Lung microvascular endothelial cell (primary cell): ENCODE measurements at regions not wholly inside any gene's neighbourhood (a gene's known extent, or its start where the extent isn't known, plus 50 kb on each side); places are given as distances from the start of the nearest gene placed in this dataset.
"Not testable (repeated sequence)": the region's sequence is repeated elsewhere in the genome, so short reads cannot be mapped to it uniquely, and the experiment has no call there.

Experiments
- DNase-seq, 2 donors: peaks; one replicate each; pipeline versions ENCODE4 v3.0.0 to v3.0.0-alpha.2; 2010; ENCODE audit warnings: low read depth in 2 of 2

DNA sequence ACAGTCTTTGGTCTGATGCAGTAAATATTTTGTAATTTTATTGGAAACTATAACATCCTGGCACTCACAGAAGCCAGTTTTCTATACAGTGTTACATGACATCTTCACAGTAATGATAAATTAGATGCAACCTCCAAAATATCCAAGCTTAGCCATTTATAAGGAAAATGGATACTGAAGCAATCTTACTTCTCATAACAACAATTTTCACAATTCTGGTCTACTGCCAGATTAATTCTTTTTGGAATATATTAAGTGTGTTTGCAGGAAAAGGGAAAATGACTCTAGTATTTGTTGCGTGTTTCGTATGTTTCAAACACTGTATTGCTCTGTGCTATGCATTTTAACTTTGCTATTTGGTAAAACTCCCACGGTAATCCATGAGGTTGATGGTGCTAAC, 1870.9 kb downstream of the ARAP2 start:
- DNase-seq, result no peak

DNA sequence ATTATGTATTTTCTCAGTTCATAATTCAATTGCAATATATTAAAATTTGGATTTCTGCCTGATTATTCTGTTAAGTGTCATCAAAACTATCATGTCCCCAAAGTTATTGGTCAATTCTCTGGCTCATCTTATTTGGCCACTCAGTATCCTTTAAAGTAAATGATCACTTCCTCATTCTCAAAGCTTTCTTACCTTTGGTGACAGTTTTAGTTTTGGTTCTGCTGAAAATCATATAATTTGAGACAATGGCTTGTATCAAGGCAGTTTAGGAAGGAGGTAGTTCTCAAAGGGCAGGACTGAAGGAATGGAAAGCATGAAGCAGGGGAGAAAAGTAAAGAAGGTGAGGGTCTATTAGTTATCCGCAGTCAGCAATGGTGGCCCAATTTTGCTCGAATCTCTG, 1832.1 kb downstream of the ARAP2 start:
- no peak for DNase-seq

DNA sequence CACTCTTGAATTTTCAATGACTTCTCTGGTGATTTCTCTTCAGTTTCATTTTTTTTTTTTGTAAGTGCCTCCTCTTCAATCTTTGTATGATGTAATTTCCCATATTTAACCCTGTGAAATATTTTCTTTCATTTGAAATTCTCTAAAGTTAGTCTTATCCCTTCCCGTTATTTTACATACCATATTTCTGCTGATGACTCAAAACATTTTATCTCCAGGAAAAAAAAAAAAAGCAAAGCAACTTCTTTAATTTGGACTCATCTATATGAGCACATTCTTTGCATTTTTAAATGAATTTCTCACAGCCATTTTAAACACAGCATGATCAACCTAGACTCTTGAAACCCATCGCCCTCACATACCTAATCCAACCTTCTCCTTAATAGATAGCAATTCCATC, 1831.4 kb downstream of the ARAP2 start:
- DNase-seq, result no peak

DNA sequence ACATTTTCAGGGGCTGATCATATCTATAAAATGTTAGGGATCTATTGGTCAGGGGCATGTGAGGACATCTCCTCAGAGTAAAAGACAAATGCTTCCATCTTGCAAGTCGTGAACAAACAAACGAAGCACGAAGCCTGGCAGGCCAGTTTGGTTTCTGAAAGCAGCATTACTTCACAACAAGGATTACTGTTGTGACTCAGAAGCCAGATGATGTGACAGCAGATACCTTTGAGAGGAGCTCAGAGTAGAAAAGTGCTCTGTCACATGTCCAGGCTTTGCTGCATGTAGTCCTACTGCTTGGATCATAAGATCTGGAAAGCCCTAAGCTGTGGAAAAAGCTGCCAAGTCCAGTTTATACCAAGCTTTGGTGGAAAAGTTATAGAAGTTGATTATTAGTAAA, 1827.2 kb downstream of the ARAP2 start:
- no peak for DNase-seq

DNA sequence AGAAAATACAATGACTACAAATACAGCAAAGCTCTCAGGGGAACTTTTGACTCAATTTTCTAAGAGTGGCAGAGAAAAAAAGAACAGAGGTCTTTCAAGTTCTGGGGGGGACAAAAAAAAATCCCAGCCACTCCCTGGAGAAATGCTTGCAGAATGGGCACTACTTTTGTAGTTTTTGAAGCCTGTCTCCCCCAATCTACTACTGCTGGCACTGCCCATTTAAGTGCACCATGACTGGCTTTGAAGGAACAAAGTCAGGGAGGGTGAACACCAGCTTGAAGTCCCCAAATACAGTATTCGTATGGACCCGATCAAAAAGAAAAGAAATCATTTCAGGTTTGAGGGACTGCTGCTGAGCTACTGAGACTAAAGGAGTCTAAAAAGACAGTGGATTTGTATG, 1824.4 kb downstream of the ARAP2 start:
- DNase-seq, result no peak

DNA sequence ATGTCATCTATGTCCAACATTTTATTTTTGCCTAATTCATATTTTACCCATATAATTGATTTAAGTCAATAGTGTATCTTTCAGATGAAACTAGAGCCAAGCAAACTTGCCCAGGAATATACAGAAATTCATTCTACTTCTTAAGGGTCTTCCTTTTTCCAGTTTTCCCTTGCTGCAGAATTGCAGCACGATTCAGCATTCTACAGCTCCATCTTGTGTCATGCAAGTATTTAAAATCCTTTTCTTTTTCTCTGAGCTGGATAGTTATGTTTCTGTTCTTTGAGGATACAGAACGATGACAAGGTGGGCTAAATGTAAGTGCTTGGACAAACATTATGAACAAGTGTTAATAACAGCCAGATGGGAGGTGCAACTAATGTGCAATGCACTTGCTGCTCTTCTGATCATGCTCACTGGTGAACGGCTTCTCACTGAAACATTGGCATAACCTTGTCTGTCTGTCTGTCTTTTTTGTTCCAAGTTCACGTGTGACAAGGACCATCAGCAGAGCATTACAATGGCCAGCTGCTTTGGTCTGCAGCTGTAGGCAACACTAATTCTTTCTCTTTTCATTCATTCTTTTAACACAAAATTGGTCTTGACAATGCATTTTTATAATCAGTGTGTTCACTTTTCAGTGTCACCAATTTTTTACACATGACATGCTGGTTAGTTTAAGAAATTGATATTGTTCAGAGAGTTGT, 1821.7 kb downstream of the ARAP2 start:
- no peak for DNase-seq

DNA sequence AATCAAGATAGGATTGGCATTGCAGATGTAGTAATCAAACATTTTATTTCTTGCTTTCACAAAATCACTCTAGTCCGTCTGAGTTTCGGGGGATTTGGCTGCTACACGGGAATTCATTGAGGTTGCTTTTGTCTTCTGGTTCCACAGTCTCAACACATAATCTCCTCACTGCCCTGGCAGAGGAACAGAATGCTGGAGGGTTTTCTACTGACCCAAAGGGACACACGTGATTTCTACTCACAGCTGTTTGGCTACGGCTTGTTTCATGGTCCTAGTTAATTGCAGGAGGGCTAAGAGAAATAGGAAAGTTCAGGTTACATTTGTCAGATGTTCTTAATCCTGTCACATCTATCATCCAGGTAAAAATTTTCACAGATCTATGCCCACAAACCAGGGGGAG, 1811.6 kb downstream of the ARAP2 start:
- DNase-seq, result no peak

DNA sequence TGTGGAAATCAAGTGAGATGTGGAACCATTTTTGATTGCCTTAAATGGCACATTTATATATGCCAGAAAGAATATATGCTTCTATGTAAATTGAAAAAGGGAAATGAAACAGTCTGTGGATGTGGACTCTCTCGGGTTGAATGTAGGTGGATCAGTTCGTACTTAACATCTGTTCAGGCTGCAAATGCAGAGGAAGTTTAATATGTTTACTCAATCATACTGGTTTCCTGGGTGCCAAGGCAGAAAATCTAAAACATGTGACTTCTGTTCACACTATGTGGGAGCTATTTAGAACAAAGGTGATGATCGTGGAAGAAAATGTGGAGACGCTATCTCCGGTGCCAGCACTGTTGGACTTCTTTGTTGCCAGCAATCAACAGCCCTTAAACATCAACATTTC, 1809.9 kb downstream of the ARAP2 start:
- not testable (repeated sequence) for DNase-seq

DNA sequence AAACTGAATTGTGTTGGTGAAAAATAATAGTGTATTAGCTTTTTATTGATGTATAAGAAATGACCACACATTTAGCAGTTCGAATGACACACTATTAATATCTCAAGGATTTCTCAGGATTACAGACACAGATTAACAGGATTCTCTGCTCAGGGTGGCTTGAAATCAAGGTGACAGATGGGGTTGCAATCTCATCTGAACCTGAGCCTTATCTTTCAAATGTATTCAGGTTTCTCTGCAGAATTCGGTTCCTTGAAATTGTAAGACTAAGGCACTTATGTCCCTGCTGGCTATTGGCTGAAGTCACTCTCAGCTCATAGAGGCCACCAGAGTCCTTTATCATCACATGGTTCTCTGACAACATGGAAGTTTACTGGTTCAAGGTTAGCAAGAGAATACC, 1780.1 kb downstream of the ARAP2 start:
- no peak for DNase-seq

DNA sequence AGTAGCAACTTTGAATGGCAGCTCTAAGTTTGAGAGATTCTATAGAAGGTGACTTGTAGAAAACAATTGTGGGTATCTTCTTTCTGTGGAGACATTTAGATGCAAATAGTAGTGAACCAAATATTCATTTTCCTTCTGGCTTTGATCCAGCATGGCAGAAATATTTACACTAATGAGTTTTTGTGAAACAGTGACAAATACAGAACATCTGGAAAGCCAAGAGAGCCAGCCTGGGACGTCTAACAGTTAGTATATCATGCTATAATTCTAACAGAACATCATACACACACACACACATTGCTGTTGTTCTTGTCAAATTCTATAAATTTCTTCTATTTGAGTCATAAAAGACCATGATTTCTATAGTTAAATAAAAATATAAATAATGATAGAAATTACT, 1777.9 kb downstream of the ARAP2 start:
- no peak for DNase-seq

DNA sequence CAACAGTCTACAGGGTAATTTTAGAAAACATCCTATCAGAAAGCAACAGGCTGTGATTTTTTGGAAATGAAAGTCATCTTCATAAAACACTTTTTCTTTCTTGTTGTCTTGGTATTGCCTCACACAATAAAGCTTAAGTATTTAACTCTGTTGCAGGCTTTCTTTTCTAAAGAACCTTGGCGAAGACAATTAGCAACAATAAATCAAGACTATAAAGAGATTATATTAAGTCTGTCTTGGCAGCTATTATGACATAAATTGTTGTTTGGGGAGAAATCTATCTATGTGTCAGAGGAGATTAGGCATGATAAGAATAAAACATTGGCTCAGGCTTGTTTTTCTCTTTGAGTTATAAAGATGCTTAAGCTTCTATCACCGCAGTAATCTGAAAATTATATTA, 1774.8 kb downstream of the ARAP2 start:
- DNase-seq, result no peak

DNA sequence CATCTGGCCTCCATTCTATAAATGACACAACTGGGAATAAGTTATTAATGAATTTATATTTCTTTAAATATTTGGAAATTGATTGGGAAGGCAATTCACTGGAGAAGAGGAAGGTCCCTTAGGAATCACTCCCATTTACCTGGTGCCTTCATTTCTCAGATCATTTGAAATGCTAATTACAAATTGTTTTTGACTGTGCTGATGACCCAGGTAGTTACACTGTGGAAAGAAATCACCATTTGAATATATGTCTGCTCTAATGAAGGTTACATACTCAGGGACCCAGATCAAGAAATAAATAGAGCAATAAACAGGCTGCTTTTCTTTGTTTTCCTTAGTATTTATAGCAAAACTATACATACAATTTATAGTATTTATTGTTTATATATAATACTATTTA, 1759.1 kb downstream of the ARAP2 start:
- no peak for DNase-seq

DNA sequence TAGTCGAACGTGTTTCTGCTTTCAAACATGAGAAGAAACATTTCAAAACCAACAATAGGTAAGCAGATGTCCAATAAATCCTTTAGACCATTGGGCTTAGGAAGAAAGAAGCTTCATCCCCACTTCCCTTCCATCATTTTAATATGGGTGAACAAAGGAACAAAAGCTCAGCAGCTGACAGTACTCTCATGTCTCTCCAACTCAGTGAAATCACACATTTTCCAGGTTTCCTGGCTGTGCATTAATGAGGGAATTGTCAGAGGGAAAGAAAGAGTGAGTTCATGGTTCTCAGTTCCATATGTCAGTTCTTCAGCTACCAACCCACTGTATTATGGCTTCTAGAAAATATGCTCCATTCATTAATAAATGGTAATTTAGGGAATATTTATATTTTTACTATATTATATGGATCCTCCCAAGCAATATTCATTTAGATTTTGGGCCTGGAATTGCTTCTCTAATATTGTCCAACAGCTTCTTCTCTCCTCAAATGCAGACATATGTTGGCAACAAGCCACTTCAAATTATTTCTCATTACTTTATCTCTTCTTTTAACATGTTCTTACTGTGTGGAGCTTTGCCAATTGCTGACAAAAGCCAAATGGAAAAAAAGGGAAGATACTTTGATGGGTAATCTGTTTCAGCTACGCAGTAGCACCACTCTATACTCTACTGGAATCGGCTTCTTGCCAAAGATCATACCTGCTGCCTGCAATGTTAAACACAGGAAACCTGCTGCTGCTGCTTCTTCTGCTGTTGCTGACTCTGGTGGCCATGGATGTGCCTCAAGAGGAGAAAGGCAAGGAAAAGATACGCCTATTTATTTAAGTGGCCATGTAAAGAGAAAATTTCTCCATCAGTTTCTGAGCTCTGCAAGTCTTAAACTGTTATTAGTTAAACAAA, 1757.6 kb downstream of the ARAP2 start:
- DNase-seq, result no peak

DNA sequence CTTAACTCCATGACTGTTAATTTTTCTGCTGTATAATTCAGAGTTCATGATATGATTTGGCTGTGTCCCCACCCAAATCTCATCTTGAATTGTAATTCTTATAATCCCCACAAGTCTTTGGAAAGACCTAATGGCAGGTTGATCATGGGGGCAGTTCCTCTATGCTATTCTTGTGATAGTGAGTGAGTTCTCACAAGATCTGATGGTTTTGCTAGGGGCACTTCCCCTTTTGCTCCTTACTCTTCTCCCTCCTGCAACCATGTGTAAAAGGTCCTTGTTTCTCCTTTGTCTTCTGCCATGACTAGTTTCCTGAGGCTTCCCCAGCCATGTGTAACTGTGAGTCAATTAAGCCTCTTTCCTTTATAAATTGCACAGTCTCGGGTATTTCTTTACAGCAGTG, 1751.9 kb downstream of the ARAP2 start:
- no peak for DNase-seq

DNA sequence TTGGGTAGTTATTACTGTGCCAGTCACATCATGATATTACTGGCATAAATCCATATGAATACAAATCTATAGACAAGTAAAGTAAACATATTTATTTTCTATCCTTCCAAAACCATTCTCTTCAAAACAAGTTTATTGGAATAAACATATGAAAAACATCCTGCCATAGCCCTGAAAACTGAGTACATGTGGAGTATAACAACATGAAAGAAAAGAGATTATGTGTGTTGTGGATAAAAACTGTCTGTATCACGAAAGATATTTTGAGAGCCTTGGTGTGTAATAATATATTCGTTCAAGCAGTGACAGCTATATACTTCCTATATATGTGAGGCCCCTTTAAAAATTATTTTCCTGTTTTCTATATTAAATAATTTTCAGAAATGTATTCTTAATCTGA, 1742.2 kb downstream of the ARAP2 start:
- no peak for DNase-seq

DNA sequence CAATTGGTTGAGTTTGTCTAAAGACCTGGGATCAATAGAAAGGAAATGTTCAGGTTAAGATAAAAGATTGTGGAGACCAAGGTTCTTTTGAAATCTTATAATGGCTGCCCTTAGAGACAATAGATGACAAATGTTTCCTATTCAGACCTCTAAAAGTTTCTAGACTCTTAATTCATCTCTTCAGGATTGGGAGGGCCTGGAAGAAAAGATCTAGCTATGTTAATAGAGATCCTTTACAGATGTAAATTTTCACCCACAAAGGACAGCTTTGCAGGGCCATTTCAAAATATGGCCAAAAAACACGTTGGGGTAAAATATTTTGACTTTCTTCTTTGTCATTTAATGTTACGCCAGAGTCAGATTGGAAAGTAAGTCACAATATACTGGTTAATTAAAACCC, 1739.6 kb downstream of the ARAP2 start:
- DNase-seq, result not testable (repeated sequence)

DNA sequence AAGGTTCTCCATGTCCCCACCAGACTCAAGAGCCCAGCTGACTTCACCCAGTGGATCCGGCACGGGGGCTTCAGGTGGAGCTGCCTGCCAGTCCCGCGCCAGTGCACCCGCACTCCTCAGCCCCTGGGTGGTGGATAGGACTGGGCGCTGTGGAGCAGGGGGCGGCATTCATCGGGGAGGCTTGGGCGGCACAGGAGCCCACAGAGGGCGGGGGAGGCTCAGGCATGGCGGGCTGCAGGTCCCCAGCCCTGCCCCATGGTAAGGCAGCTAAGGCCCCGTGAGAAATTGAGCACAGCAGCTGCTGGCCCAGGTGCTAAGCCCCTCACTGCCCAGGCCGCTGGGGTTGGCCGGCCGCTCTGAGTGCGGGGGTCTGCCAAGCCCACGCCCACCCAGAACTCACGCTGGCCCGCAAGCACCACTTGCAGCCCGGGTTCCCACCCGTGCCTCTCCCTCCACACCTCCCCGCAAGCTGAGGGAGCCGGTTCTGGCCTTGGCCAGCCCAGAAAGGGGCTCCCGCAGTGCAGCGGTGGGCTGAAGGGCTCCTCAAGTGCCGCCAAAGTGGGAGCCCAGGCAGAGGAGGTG, 1737.7 kb downstream of the ARAP2 start:
- not testable (repeated sequence) for DNase-seq

DNA sequence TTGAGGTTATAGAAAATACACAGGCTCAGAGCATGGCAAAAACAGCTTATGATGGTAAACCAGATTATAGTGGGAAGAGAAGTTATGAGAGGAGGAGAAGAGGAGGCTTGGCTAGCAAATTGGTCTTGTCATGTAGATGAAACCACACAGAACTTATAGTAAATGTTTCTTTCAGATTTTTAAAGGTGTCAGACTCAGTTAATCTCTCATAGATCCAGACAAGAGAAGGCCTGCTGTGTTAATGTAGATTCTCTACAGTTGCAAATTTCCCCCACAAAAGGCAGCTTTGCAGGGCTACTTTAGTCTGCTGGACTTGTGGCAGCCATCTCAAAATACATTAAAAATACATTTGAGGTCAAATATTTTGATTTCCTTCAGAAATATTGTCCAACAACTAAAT, 1731.7 kb downstream of the ARAP2 start:
- no peak for DNase-seq

DNA sequence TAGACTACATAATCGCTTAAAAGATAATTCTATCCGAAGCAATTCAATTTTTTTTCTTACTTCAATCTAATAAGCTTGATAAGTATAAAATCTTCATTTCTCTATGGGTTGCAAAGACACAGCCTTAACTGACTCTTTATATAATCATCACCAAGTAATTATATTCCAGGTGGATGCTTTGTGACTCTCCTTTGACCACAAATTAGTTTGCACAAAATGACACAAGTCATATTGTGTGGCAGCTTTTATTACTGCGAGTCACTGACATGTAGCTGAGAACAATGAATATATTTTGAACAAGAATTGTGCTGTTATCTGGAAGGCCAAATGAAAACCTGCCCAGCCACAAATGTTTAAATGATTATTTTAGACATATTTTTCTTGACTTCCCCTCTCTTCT, 1727.8 kb downstream of the ARAP2 start:
- no peak for DNase-seq

DNA sequence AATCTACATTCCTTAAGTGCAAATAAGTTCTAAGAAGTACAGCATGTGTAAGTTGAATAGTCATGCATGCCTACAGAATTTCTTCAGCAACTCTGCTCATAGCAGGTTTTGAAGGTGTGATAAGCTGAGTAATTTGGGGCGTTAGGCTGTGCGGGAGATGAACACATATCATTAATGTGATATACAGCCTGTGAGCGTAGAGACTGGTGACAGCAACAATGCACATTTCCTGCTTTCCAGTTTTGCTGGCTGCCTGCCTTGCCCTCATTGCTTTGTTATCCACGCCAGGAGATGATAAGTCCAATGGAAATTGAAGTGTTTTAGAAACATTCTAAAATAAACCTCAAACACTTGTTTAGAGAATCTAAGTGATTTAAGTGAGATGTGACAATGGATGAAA, 1709.4 kb downstream of the ARAP2 start:
- DNase-seq, result no peak

DNA sequence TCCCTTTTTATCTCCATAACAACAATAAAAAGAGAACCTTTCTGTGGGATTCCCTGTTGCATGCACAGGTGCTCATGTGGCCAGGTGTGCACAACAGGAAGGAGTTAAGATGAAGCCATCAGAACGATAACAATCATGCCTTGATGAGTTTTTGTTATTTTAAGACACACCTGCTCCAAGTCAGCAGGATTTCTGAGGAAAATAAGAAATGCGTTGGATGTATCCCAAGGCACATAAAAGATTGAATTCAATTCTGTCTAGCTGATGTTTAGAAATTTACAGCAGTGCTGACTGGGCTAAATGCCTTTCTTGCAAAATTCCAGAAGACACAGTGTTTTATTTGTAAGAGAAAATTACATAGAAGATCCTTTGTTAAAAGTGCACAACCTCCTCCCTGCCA, 1678.2 kb downstream of the ARAP2 start:
- no peak for DNase-seq

DNA sequence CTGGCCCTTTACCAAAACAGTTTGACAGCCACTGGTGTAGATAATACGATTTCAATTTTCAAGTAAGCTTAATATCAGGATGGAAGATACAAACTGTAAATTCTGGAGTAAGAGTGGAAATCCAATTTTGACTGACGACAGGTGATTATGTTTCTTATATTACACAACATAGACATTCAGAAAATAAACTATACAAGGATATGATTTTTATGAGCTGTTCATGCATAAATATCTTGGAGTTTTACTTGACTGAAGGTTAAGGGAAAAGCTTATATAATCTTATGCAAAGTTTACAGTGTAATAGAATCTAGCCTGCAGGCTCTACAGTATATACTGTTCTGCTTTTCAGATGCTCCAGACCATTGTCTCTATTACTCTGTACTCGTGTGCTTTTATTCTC, 1672.3 kb downstream of the ARAP2 start:
- no peak for DNase-seq

DNA sequence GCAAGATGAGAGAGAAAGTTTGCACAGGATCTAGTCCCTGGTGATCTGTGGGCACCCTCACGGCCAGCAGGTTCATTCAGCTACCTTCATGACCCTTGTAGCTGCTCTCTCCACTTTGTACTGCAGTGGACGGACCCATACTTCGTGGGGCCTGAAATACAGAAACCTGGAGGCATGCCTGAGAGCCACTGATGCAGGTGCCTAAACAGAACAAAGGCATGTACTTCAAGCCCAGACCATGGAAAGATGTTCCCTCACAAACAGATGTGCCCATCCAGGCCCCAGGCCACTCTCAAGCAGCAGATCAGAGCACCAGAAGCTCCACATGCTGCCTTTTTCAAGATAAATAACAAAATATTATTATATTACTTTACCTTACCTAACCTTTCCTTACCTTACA, 1629.0 kb downstream of the ARAP2 start:
- no peak for DNase-seq
